K562 (cell line): ENCODE measurements at regions not wholly inside any gene's neighbourhood (a gene's known extent, or its start where the extent isn't known, plus 50 kb on each side); places are given as distances from the start of the nearest gene placed in this dataset.

Experiments used
- ATAC-seq: fragments of 200-7000 bp; cut with Tn5 transposase; 3 replicates; pipeline ENCODE4 v1.9.1; 2020; ENCODE audit warnings: moderate library complexity
- BruUV-seq: library from RNA; stranded (reverse); fragments of 400-500 nt; replicated peaks from 2 replicates; lab custom pipeline; 2021; lab: Mats Ljungman, UMichigan
- CTCF ChIA-PET: fragments of 300-600 bp; formaldehyde crosslinking; extraction: SDS; loops from one replicate; lab custom pipeline; 2021; ENCODE audit warnings: low intra/inter-chr PET ratio; lab: Yijun Ruan, JAX
- POLR2A ChIA-PET: fragments of 300-600, 350-650 bp; sonication (Branson Sonifier 250); formaldehyde crosslinking; extraction: SDS; loops from one replicate; lab custom pipeline; 2021; ENCODE audit warnings: antibody characterized with exemption, inconsistent platforms; lab: Yijun Ruan, JAX
- DNase-seq, 4 experiments: peaks; one replicate each; pipeline versions ENCODE4 v3.0.0 to v3.0.0-alpha.2; 2011 to 2018; ENCODE audit warnings: low spot score in 3 of 4, mixed read lengths in 3 of 4; ENCODE audit errors: extremely low read depth in 1 of 4
- FAIRE-seq: peaks from 2 replicates; lab custom pipeline; 2011; peaks lifted over from hg19 to GRCh38; lab: Jason Lieb, UNC
- H2AFZ ChIP-seq: 2 replicates; pipeline ENCODE4 v1.6.0; 2011; ENCODE audit warnings: low read depth, low read length, control low read depth, inconsistent platforms
- H3K27ac ChIP-seq: fragments of 200-600 bp; 3 replicates; pipeline ENCODE4 v1.8.0; 2011; ENCODE audit warnings: low read depth, mild to moderate bottlenecking, control low read depth, inconsistent platforms, low read length, moderate library complexity, mixed read lengths; ENCODE audit errors: extremely low read depth
- H3K27me3 ChIP-seq, 2 experiments: fragments of 300-600 bp in 1 of 2; 2 replicates in 1 of 2; 3 replicates in 1 of 2; pipeline versions ENCODE4 v1.6.0 to v1.8.0; 2011; ENCODE audit warnings: inconsistent platforms in 2 of 2, low read length in 2 of 2, mild to moderate bottlenecking in 1 of 2, mixed read lengths in 1 of 2, moderate library complexity in 1 of 2; ENCODE audit not compliant: control insufficient read depth in 2 of 2, insufficient read depth in 2 of 2
- H3K36me3 ChIP-seq: fragments of 300-600 bp; 3 replicates; pipeline ENCODE4 v1.8.0; 2011; ENCODE audit warnings: mild to moderate bottlenecking, low read length, inconsistent platforms; ENCODE audit not compliant: control insufficient read depth, insufficient read depth
- H3K4me1 ChIP-seq, 2 experiments: fragments of 200-600 bp in 1 of 2; replicated peaks in 1 of 2; 2 replicates in 1 of 2; 3 replicates in 1 of 2; pipeline versions ENCODE4 v1.5.1 to v1.8.0; 2011; ENCODE audit warnings: inconsistent platforms in 2 of 2, low read length in 2 of 2, mild to moderate bottlenecking in 1 of 2, mixed read lengths in 1 of 2, moderate library complexity in 1 of 2; ENCODE audit not compliant: control insufficient read depth in 2 of 2, insufficient read depth in 2 of 2
- H3K4me2 ChIP-seq: 2 replicates; pipeline ENCODE4 v1.6.1; 2011; ENCODE audit warnings: low read length, control low read depth, inconsistent platforms, mixed read lengths; ENCODE audit not compliant: insufficient read depth
- H3K4me3 ChIP-seq: fragments of 200-600 bp; sonication (generic), shearing (Covaris generic); 2 replicates; pipeline ENCODE4 v1.5.1; 2016; ENCODE audit warnings: control low read depth, inconsistent platforms
- H3K79me2 ChIP-seq: fragments of 200-600 bp; 3 replicates; pipeline ENCODE4 v1.8.0; 2011; ENCODE audit warnings: low read length, inconsistent platforms; ENCODE audit not compliant: control insufficient read depth, insufficient read depth
- H3K9ac ChIP-seq, 2 experiments: 2 replicates each; pipeline versions ENCODE4 v1.6.0 to v1.6.1; 2011; ENCODE audit warnings: low read depth in 2 of 2, low read length in 2 of 2, control low read depth in 1 of 2, inconsistent platforms in 1 of 2, mild to moderate bottlenecking in 1 of 2, mixed read lengths in 1 of 2; ENCODE audit not compliant: insufficient read depth in 1 of 2
- H3K9me1 ChIP-seq: one replicate; pipeline ENCODE4 v1.6.0; 2011; ENCODE audit warnings: inconsistent platforms, mild to moderate bottlenecking, low read length, moderate library complexity; ENCODE audit not compliant: control insufficient read depth, insufficient read depth
- H3K9me3 ChIP-seq: replicated peaks from 2 replicates; pipeline ENCODE4 v1.5.1; 2011; ENCODE audit warnings: low read depth, low read length, inconsistent platforms; ENCODE audit not compliant: control insufficient read depth, insufficient read depth
- H4K20me1 ChIP-seq: replicated peaks from 2 replicates; pipeline ENCODE4 v1.6.1; 2011; ENCODE audit warnings: low read length, inconsistent platforms, mixed read lengths; ENCODE audit not compliant: control insufficient read depth, insufficient read depth
- ATF3 ChIP-seq, 2 experiments: fragments of 450-650 bp in 1 of 2; sonication (generic) in 1 of 2; formaldehyde crosslinking in 1 of 2; IDR thresholded peaks in 1 of 2; conservative IDR thresholded peaks in 1 of 2; 2 replicates each; pipeline versions ENCODE4 v1.6.1 to v1.8.1; 2016 to 2023; ENCODE audit warnings: mild to moderate bottlenecking in 2 of 2, moderate library complexity in 2 of 2, inconsistent platforms in 1 of 2, missing genetic modification reagents in 1 of 2
- BCL6 ChIP-seq: fragments of 250-450 bp; sonication (Bioruptor Pico); IDR thresholded peaks from 2 replicates; pipeline ENCODE4 v1.4.0; 2020
- C11orf30 ChIP-seq: fragments of 450-650 bp; IDR thresholded peaks from 2 replicates; pipeline ENCODE4 v1.6.1; 2016; ENCODE audit warnings: low read depth, mild to moderate bottlenecking
- CEBPZ ChIP-seq: fragments of 150-350 bp; IDR thresholded peaks from 2 replicates; pipeline ENCODE4 v1.6.1; 2014; ENCODE audit warnings: low read depth, mild to moderate bottlenecking, low read length, borderline replicate concordance
- EP300 ChIP-seq: IDR thresholded peaks from 2 replicates; pipeline ENCODE4 v1.6.1; 2012; ENCODE audit warnings: low read length, improper control_type of control experiment
- MAFK ChIP-seq: IDR thresholded peaks from 2 replicates; pipeline ENCODE4 v1.6.1; 2011; ENCODE audit warnings: low read length, improper control_type of control experiment
- MECOM ChIP-seq: fragments of 250-450 bp; sonication (Bioruptor Pico); IDR thresholded peaks from 2 replicates; pipeline ENCODE4 v1.8.0; 2022; ENCODE audit warnings: inconsistent platforms
- MYNN ChIP-seq, 2 experiments: sonication (generic); formaldehyde crosslinking in 1 of 2; IDR thresholded peaks; 2 replicates each; pipeline versions ENCODE4 v1.5.0 to v1.6.1; 2016 to 2020; ENCODE audit warnings: antibody characterized with exemption in 1 of 2, missing genetic modification reagents in 1 of 2
- NFIC ChIP-seq: fragments of 450-650 bp; IDR thresholded peaks from 2 replicates; pipeline ENCODE4 v1.6.1; 2017; ENCODE audit warnings: mild to moderate bottlenecking, inconsistent platforms
- NR2C2 ChIP-seq, 2 experiments: fragments of 200-800 bp in 1 of 2; sonication (Bioruptor generic) in 1 of 2; sonication (generic) in 1 of 2; formaldehyde crosslinking in 1 of 2; IDR thresholded peaks; 2 replicates each; pipeline versions ENCODE4 v1.6.1 to v1.8.0; 2016 to 2022; ENCODE audit warnings: mild to moderate bottlenecking in 1 of 2, missing compliant biosample characterization in 1 of 2, missing genetic modification characterization in 1 of 2, missing genetic modification reagents in 1 of 2
- POLR2AphosphoS2 ChIP-seq: IDR thresholded peaks from 2 replicates; pipeline ENCODE4 v1.6.1; 2012; ENCODE audit warnings: low read length, improper control_type of control experiment
- RCOR1 ChIP-seq, 2 experiments: IDR thresholded peaks; 2 replicates each; pipeline ENCODE4 v1.6.1; 2012; ENCODE audit warnings: low read depth in 2 of 2, low read length in 2 of 2, borderline replicate concordance in 1 of 2, improper control_type of control experiment in 1 of 2
- SMAD4 ChIP-seq: fragments of 250-450 bp; sonication (Bioruptor Pico); conservative IDR thresholded peaks from 2 replicates; pipeline ENCODE4 v1.8.0; 2021; ENCODE audit warnings: inconsistent platforms, mild to moderate bottlenecking, moderate library complexity
- SP1 ChIP-seq: sonication (generic); formaldehyde crosslinking; IDR thresholded peaks from 2 replicates; pipeline ENCODE4 v1.8.1; 2022; ENCODE audit warnings: mild to moderate bottlenecking, missing genetic modification reagents
- TAF15 ChIP-seq: fragments of 200-400 bp; formaldehyde crosslinking; IDR thresholded peaks from 2 replicates; pipeline ENCODE4 v1.6.1; 2017; ENCODE audit warnings: mild to moderate bottlenecking, low read depth, low read length, moderate library complexity
- ZNF282 ChIP-seq: sonication (generic); formaldehyde crosslinking; IDR thresholded peaks from 2 replicates; pipeline ENCODE4 v1.8.1; 2023; ENCODE audit warnings: missing genetic modification reagents
- WGBS: fragments of 100-300 bp; shearing (Covaris generic); methylation state at CpG from one replicate; pipeline ENCODE4 v1.1.6; 2016; ENCODE audit warnings: low coverage, mixed read lengths; ENCODE audit not compliant: insufficient coverage; ENCODE audit errors: missing lambda C conversion rate; 5-methylcytosine and 5-hydroxymethylcytosine counted together
- in situ Hi-C: fragments of 300-500 bp; cut with MboI; formaldehyde crosslinking; loops from 4 replicates; pipeline ENCODE4 v1.15.0; 2018; ENCODE audit warnings: inconsistent platforms, mixed read lengths
- intact Hi-C: fragments of 100-400 bp; cut with micrococcal nuclease; formaldehyde crosslinking; loops from 2 replicates; pipeline ENCODE4 v1.14.2; 2022

DNA sequence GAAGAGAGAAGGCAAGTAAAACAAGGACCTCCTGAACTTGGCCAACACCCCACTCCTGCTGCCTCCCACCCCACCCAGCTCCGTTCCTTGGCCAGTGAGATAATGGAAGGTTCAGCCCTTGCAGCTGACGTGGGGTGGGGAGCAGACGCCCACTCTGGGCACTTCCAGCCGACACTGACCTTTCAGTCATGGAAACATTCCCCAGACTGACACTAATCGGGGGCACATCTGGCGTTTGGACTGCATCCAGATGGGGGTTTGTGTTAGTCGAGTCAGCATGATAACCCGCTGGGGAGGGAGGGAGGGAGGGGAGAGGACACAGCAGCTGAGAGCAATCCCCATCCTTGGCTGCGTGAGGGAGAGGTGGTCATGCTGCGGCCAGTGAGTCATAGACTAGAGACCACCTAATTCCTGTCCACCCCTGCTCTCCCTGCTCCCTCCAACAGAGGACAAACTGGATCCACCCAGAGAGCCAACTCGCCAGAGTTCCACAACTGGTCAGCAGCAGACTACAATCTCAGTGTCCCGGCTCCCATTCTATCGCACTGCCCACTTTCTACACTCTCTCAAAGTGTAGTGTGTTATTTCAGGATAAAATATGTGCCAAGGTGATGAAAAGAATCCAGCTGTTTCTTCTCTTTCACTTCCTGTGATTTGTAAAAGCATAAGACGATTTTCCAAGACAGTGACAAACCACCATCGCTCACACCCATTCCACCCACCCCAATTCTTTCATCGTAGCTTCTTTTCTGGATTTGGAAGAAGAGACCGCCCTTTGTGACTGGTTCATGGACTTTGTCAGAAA lies 115.4 kb upstream of the PKDCC start:
- Histone ChIP-seq H3K36me3 (no peaks in the 10 kb centered on the region), H3K9me3 (no peaks in the 10 kb centered on the region), H4K20me1 (no peaks in the 10 kb centered on the region), H3K27ac (no peak overlapping the region), H3K27me3 (peaks cover 9 to 41% of the 10 kb centered on the region in 2 experiments; a peak in 3 of 5 replicates), H3K9me1 (no peaks in the 10 kb centered on the region), H2AFZ (0 out of 2 replicates have a peak overlapping the region, but pooled peaks have one; percentile 6), H3K4me1 (peaks cover 0 to 20% of the 10 kb centered on the region in 2 experiments; a peak in 3 of 5 replicates), H3K79me2 (no peaks in the 10 kb centered on the region), H3K4me3 (no peak overlapping the region), H3K4me2 (peak overlapping the region; percentile 50), H3K9ac (0 out of 4 replicates have a peak overlapping the region, but pooled peaks of 1 of the 2 experiments have one; percentile 10)
- intact Hi-C loops: no loop called here
- ChIA-PET CTCF (no interaction called here), POLR2A (interaction anchor here (0.7 to 1.2 kb wide), 2 partner anchors 12 to 17 kb away, joined by 3 read pairs; no protein-coding TSS in a partner anchor)
- DNase-seq: peak; percentile 61 to 90 (median 76)
- ATAC-seq: peak; percentile 64
- no TSS peak for BruUV-seq
- in situ Hi-C loops: no loop called here
- WGBS: 2% methylated on average over 15 of the region's 17 CpGs
- FAIRE-seq: peak; percentile 89
- TF ChIP-seq BCL6 (CRISPR knock-in tag): no peak
- TF ChIP-seq C11orf30: peak; percentile 28; the same call in 1 of the 2 replicates
- TF ChIP-seq SMAD4: 0 out of 2 replicates have a peak, but pooled peaks have one; percentile 39
- no peak for TF ChIP-seq SP1
- TF ChIP-seq ZNF282 (CRISPR knock-in tag): no peak
- TF ChIP-seq RCOR1 (IDR thresholded peaks at IDR 0.05; ENCODE audit: borderline replicate concordance in 1 of 2, low read depth in 2 of 2, low read length in 2 of 2): 0 out of 4 replicates have a peak, but pooled peaks of 1 of the 2 experiments have one; percentile 9
- no peak for TF ChIP-seq CEBPZ
- TF ChIP-seq MECOM (CRISPR knock-in tag): no peak
- TF ChIP-seq ATF3 (IDR thresholded peaks at IDR 0.05): no peak
- no peak for TF ChIP-seq ATF3 (CRISPR knock-in tag; conservative IDR thresholded peaks at IDR 0.05)
- TF ChIP-seq NR2C2 (CRISPR knock-in tag; IDR thresholded peaks at IDR 0.05): no peak
- no peak for TF ChIP-seq NR2C2 (tag; IDR thresholded peaks at IDR 0.05)
- TF ChIP-seq MAFK: no peak
- TF ChIP-seq MYNN (IDR thresholded peaks at IDR 0.05): 0 out of 2 replicates have a peak, but pooled peaks have one; percentile 40
- no peak for TF ChIP-seq MYNN (CRISPR knock-in tag; IDR thresholded peaks at IDR 0.05)
- peak; percentile 86 for TF ChIP-seq NFIC
- TF ChIP-seq TAF15: no peak
- no peak for TF ChIP-seq POLR2AphosphoS2
- TF ChIP-seq EP300: peak; percentile 32; the same call in 1 of the 2 replicates
